ENCODE measurements at regions not wholly inside any gene's neighbourhood (a gene's known extent, or its start where the extent isn't known, plus 50 kb on each side); places are given as distances from the start of the nearest gene placed in this dataset.

- DNase-seq: no peak
- TF ChIP-seq, protein P1, sequence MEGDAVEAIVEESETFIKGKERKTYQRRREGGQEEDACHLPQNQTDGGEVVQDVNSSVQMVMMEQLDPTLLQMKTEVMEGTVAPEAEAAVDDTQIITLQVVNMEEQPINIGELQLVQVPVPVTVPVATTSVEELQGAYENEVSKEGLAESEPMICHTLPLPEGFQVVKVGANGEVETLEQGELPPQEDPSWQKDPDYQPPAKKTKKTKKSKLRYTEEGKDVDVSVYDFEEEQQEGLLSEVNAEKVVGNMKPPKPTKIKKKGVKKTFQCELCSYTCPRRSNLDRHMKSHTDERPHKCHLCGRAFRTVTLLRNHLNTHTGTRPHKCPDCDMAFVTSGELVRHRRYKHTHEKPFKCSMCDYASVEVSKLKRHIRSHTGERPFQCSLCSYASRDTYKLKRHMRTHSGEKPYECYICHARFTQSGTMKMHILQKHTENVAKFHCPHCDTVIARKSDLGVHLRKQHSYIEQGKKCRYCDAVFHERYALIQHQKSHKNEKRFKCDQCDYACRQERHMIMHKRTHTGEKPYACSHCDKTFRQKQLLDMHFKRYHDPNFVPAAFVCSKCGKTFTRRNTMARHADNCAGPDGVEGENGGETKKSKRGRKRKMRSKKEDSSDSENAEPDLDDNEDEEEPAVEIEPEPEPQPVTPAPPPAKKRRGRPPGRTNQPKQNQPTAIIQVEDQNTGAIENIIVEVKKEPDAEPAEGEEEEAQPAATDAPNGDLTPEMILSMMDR (IDR thresholded peaks at IDR 0.05; ENCODE audit: partially characterized antibody, unreplicated experiment): no peak
- peaks cover 3% of the 10 kb centered on the region for H3K9me3 Mint-ChIP-seq (ENCODE audit: unreplicated experiment)
Observed at GRCh38 chr14:65815127-65815526, 402.6 kb downstream of the FUT8 start.

GRCh38 chr14:65817011-65817410, 404.5 kb downstream of the FUT8 start:
- DNase-seq: no peak
- H3K27me3 Mint-ChIP-seq (ENCODE audit: unreplicated experiment): no peaks in the 10 kb centered on the region
- peaks cover 5% of the 10 kb centered on the region for H3K4me1 Mint-ChIP-seq (ENCODE audit: low read depth, unreplicated experiment)
- no peak overlapping the region for H3K4me3 Mint-ChIP-seq (ENCODE audit: unreplicated experiment)
- no peaks in the 10 kb centered on the region for H3K36me3 Mint-ChIP-seq (ENCODE audit: unreplicated experiment)
- H3K27ac Mint-ChIP-seq (ENCODE audit: unreplicated experiment): no peak overlapping the region
- H3K9me3 Mint-ChIP-seq (ENCODE audit: unreplicated experiment): peaks cover 3% of the 10 kb centered on the region
- TF ChIP-seq, protein P1 (IDR thresholded peaks at IDR 0.05; ENCODE audit: partially characterized antibody, unreplicated experiment): no peak

More at GRCh38 chr14:65815127-65815526, 402.6 kb downstream of the FUT8 start:
- H3K4me1 Mint-ChIP-seq (ENCODE audit: low read depth, unreplicated experiment): peaks cover 12% of the 10 kb centered on the region
- no peak overlapping the region for H3K4me3 Mint-ChIP-seq (ENCODE audit: unreplicated experiment)
- no peaks in the 10 kb centered on the region for H3K36me3 Mint-ChIP-seq (ENCODE audit: unreplicated experiment)
- no peak overlapping the region for H3K27ac Mint-ChIP-seq (ENCODE audit: unreplicated experiment)
- no peaks in the 10 kb centered on the region for H3K27me3 Mint-ChIP-seq (ENCODE audit: unreplicated experiment)

GRCh38 chr14:65819569-65819968, 407.0 kb downstream of the FUT8 start:
- H3K4me1 Mint-ChIP-seq (ENCODE audit: low read depth, unreplicated experiment): no peaks in the 10 kb centered on the region
- no peak for DNase-seq

GRCh38 chr14:65821224-65821753, 408.8 kb downstream of the FUT8 start:
- TF ChIP-seq, protein P1 (IDR thresholded peaks at IDR 0.05; ENCODE audit: partially characterized antibody, unreplicated experiment): no peak
- DNase-seq: no peak
- no peaks in the 10 kb centered on the region for H3K9me3 Mint-ChIP-seq (ENCODE audit: unreplicated experiment)
- no peak overlapping the region for H3K4me3 Mint-ChIP-seq (ENCODE audit: unreplicated experiment)
- peaks cover 2% of the 10 kb centered on the region for H3K27me3 Mint-ChIP-seq (ENCODE audit: unreplicated experiment)
- H3K4me1 Mint-ChIP-seq (ENCODE audit: low read depth, unreplicated experiment): no peaks in the 10 kb centered on the region
- no peaks in the 10 kb centered on the region for H3K36me3 Mint-ChIP-seq (ENCODE audit: unreplicated experiment)
- H3K27ac Mint-ChIP-seq (ENCODE audit: unreplicated experiment): no peak overlapping the region

More at GRCh38 chr14:65819569-65819968, 407.0 kb downstream of the FUT8 start:
- TF ChIP-seq, protein P1 (IDR thresholded peaks at IDR 0.05; ENCODE audit: partially characterized antibody, unreplicated experiment): no peak
- Mint-ChIP-seq H3K36me3 (ENCODE audit: unreplicated experiment) (no peaks in the 10 kb centered on the region), H3K9me3 (ENCODE audit: unreplicated experiment) (peaks cover 3% of the 10 kb centered on the region), H3K27ac (ENCODE audit: unreplicated experiment) (no peak overlapping the region), H3K4me3 (ENCODE audit: unreplicated experiment) (no peak overlapping the region), H3K27me3 (ENCODE audit: unreplicated experiment) (no peaks in the 10 kb centered on the region)

DNA sequence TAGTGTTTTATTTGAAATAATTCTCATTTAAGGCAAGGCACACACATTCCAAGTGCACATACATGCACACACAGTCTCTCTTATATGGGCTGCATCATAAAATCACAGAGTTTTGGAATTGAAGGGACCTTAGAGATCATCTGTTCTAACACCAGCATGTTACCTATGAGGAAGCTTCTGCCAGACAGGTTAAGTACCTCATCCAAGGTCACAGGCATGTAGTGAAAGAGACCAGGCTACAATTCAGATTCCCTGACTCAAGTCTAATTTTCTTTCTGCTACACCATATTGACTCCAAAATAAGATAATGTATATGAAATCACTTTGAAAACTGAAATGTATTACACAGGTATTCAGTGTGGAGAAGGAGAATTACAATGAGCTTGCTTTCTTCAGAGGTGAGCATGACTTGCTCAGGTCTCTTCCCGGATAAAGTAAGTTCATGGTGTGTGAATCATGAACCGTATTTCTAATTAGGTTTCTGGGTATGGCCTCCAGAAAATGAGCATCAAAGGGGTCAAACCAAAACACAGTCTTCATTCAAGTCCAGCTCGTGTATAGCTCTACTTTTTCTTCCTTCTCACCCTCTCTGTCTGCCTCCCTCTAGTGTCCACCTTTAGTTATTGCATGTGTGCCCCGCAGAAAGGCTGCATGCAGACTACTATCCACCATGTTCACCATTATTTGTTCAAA, 411.9 kb downstream of the FUT8 start:
- no peak overlapping the region for H3K4me3 Mint-ChIP-seq (ENCODE audit: unreplicated experiment)
- DNase-seq: peak; percentile 65
- H3K9me3 Mint-ChIP-seq (ENCODE audit: unreplicated experiment): no peaks in the 10 kb centered on the region

More for the DNA sequence above, 411.9 kb downstream of the FUT8 start:
- TF ChIP-seq, protein P1 (IDR thresholded peaks at IDR 0.05; ENCODE audit: partially characterized antibody, unreplicated experiment): peak; percentile 93
- peaks cover 2% of the 10 kb centered on the region for H3K27me3 Mint-ChIP-seq (ENCODE audit: unreplicated experiment)
- H3K36me3 Mint-ChIP-seq (ENCODE audit: unreplicated experiment): no peaks in the 10 kb centered on the region
- no peak overlapping the region for H3K27ac Mint-ChIP-seq (ENCODE audit: unreplicated experiment)
- no peaks in the 10 kb centered on the region for H3K4me1 Mint-ChIP-seq (ENCODE audit: low read depth, unreplicated experiment)
